ENCODE measurements at regions not wholly inside any gene's neighbourhood (a gene's known extent, or its start where the extent isn't known, plus 50 kb on each side); places are given as distances from the start of the nearest gene placed in this dataset.

- H3K36me3 ChIP-seq = no peaks in the 10 kb centered on the region
- no peaks in the 10 kb centered on the region for H3K9me3 ChIP-seq (replicated peaks)
- no peak for DNase-seq (ENCODE audit: low read depth in 1 of 2, low spot score in 2 of 2)
- H3K4me3 ChIP-seq = no peak overlapping the region
- H3K27ac ChIP-seq = no peak overlapping the region
- H3K4me1 ChIP-seq (replicated peaks) = no peaks in the 10 kb centered on the region
- no peaks in the 10 kb centered on the region; the same call in 1 of the 2 replicates for H3K27me3 ChIP-seq (replicated peaks)
These were observed 414.5 kb upstream of the ADAMTS16 start for GRCh38 chr5:4725594-4725993.

GRCh38 chr5:4730279-4730678 is 409.9 kb upstream of the ADAMTS16 start:
- H3K27me3 ChIP-seq (replicated peaks) = no peaks in the 10 kb centered on the region
- DNase-seq (ENCODE audit: low read depth in 1 of 2, low spot score in 2 of 2) = no peak
- no peak overlapping the region for H3K27ac ChIP-seq
- no peaks in the 10 kb centered on the region for H3K9me3 ChIP-seq (replicated peaks)
- H3K4me3 ChIP-seq = no peak overlapping the region
- H3K4me1 ChIP-seq (replicated peaks) = no peaks in the 10 kb centered on the region
- H3K36me3 ChIP-seq = no peaks in the 10 kb centered on the region

DNA sequence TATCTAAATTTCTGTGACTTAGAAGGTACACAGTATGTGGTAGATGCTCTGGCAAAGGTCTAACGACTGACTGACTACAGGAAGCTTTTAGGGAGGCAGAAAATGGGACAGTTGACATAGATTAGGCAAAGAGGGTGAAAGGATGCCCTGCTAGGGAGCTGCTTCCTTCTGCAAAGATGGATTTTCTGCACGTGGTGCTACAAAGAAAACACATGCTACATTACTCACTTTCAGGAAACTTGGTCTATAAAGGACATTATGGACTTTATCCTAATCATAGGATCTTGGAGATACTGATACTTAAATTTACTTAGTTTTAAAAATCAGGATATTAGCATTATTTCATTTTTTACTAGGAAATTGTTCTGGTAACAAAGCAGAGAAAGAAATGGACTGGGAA is 405.8 kb upstream of the ADAMTS16 start:
- Histone ChIP-seq H3K36me3 (no peaks in the 10 kb centered on the region), H3K9me3 (replicated peaks) (no peaks in the 10 kb centered on the region)

DNA sequence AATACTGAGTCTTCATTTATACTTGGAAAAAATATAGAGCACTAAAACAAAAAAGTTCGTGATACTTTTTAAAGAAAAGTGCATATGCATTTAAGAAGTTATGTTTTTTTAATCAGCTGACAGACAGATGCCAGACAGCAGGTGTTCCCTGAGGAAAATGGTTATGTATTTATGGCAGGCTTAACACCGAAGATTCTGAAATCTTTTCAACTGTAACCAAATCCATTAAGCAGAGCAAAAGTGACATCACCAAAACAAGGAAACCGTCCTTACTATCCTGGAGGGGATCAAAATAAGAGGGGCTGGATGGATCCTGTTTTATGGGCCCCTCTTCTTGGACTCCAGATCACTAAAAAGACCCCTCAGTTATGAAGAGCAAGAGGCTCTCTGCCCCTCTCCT is 404.9 kb upstream of the ADAMTS16 start:
- no peak overlapping the region for H3K27ac ChIP-seq
- no peaks in the 10 kb centered on the region for H3K27me3 ChIP-seq (replicated peaks)
- no peak overlapping the region for H3K4me3 ChIP-seq
- no peak for DNase-seq (ENCODE audit: low read depth in 1 of 2, low spot score in 2 of 2)
- H3K4me1 ChIP-seq (replicated peaks) = no peaks in the 10 kb centered on the region
- no peaks in the 10 kb centered on the region for H3K36me3 ChIP-seq
- H3K9me3 ChIP-seq (replicated peaks) = no peaks in the 10 kb centered on the region

More for the DNA sequence above, 405.8 kb upstream of the ADAMTS16 start:
- H3K4me3 ChIP-seq = no peak overlapping the region
- no peak overlapping the region for H3K27ac ChIP-seq
- DNase-seq (ENCODE audit: low read depth in 1 of 2, low spot score in 2 of 2) = no peak
- H3K27me3 ChIP-seq (replicated peaks) = no peaks in the 10 kb centered on the region
- no peaks in the 10 kb centered on the region for H3K4me1 ChIP-seq (replicated peaks)

DNA sequence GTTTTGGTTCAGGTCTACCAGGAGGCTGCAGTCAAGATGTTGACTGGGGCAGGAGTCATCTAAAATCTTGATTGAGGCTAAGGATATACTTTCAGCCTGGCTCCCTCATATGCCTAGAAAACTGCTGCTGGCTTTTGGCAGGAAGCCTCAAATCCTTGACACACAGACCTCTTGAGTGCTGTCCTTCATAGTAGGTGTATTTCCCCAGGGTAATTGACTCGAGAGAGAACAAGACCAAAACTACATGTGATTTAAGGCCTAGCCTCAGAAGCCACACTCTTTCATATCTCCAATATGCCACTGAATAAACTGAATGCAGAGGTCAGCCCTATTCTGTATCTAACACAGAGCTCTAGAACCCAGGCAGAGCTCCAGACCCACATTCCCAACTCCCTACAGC is 402.3 kb upstream of the ADAMTS16 start:
- no peaks in the 10 kb centered on the region for H3K9me3 ChIP-seq (replicated peaks)
- no peaks in the 10 kb centered on the region for H3K4me1 ChIP-seq (replicated peaks)
- H3K4me3 ChIP-seq = no peak overlapping the region
- no peaks in the 10 kb centered on the region for H3K36me3 ChIP-seq
- no peak for DNase-seq (ENCODE audit: low read depth in 1 of 2, low spot score in 2 of 2)
- no peak overlapping the region for H3K27ac ChIP-seq
- H3K27me3 ChIP-seq (replicated peaks) = no peaks in the 10 kb centered on the region

- H3K27ac ChIP-seq = no peak overlapping the region
- no peaks in the 10 kb centered on the region for H3K36me3 ChIP-seq
- no peaks in the 10 kb centered on the region for H3K4me1 ChIP-seq (replicated peaks)
- H3K4me3 ChIP-seq = no peak overlapping the region
- DNase-seq (ENCODE audit: low read depth in 1 of 2, low spot score in 2 of 2) = no peak
- no peaks in the 10 kb centered on the region for H3K9me3 ChIP-seq (replicated peaks)
- no peaks in the 10 kb centered on the region for H3K27me3 ChIP-seq (replicated peaks)
These were observed 401.8 kb upstream of the ADAMTS16 start for GRCh38 chr5:4738298-4738697.

DNA sequence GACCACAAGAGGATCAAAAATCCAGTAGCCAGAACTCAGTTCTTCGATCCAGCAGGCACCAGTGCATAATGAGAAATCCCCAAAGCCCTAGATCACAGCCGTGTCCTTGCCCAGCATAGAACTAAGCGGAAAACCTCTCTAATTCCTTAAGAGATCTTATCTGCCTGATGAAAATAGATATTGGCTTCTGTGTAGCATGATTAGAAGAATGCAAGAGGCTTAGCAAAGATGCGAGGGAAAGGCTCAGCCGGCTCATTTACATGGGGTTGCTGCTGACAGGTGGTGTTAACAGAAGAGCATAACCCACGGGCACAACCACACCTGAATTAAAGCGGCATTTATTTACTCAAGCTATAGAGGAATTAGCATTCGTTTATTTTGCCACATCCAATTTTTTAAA is 400.0 kb upstream of the ADAMTS16 start:
- no peaks in the 10 kb centered on the region for H3K4me1 ChIP-seq (replicated peaks)
- no peak for DNase-seq (ENCODE audit: low read depth in 1 of 2, low spot score in 2 of 2)
- no peak overlapping the region for H3K4me3 ChIP-seq
- no peaks in the 10 kb centered on the region for H3K36me3 ChIP-seq
- H3K9me3 ChIP-seq (replicated peaks) = no peaks in the 10 kb centered on the region
- H3K27me3 ChIP-seq (replicated peaks) = no peaks in the 10 kb centered on the region
- no peak overlapping the region for H3K27ac ChIP-seq

GRCh38 chr5:4758550-4758949 is 381.6 kb upstream of the ADAMTS16 start:
- Histone ChIP-seq H3K4me3 (no peak overlapping the region), H3K9me3 (replicated peaks) (no peaks in the 10 kb centered on the region), H3K4me1 (replicated peaks) (no peaks in the 10 kb centered on the region), H3K27ac (no peak overlapping the region), H3K36me3 (no peaks in the 10 kb centered on the region), H3K27me3 (replicated peaks) (no peaks in the 10 kb centered on the region)
- no peak for DNase-seq (ENCODE audit: low read depth in 1 of 2, low spot score in 2 of 2)

- H3K4me3 ChIP-seq = no peak overlapping the region
- no peaks in the 10 kb centered on the region for H3K4me1 ChIP-seq (replicated peaks)
- no peak overlapping the region for H3K27ac ChIP-seq
- H3K9me3 ChIP-seq (replicated peaks) = no peaks in the 10 kb centered on the region
- DNase-seq (ENCODE audit: low read depth in 1 of 2, low spot score in 2 of 2) = no peak
- no peaks in the 10 kb centered on the region for H3K27me3 ChIP-seq (replicated peaks)
- H3K36me3 ChIP-seq = no peaks in the 10 kb centered on the region
These were observed 381.1 kb upstream of the ADAMTS16 start for GRCh38 chr5:4758996-4759395.

- Histone ChIP-seq H3K36me3 (no peaks in the 10 kb centered on the region), H3K4me1 (replicated peaks) (no peaks in the 10 kb centered on the region), H3K27ac (no peak overlapping the region), H3K27me3 (replicated peaks) (no peaks in the 10 kb centered on the region), H3K9me3 (replicated peaks) (no peaks in the 10 kb centered on the region), H3K4me3 (no peak overlapping the region)
- no peak for DNase-seq (ENCODE audit: low read depth in 1 of 2, low spot score in 2 of 2)
These were observed 377.8 kb upstream of the ADAMTS16 start for GRCh38 chr5:4762316-4762715.

- Histone ChIP-seq H3K27ac (no peak overlapping the region), H3K27me3 (replicated peaks) (no peaks in the 10 kb centered on the region), H3K36me3 (no peaks in the 10 kb centered on the region), H3K4me1 (replicated peaks) (no peaks in the 10 kb centered on the region), H3K4me3 (no peak overlapping the region), H3K9me3 (replicated peaks) (no peaks in the 10 kb centered on the region)
- no peak for DNase-seq (ENCODE audit: low read depth in 1 of 2, low spot score in 2 of 2)
These were observed 374.7 kb upstream of the ADAMTS16 start for GRCh38 chr5:4765411-4765810.

DNA sequence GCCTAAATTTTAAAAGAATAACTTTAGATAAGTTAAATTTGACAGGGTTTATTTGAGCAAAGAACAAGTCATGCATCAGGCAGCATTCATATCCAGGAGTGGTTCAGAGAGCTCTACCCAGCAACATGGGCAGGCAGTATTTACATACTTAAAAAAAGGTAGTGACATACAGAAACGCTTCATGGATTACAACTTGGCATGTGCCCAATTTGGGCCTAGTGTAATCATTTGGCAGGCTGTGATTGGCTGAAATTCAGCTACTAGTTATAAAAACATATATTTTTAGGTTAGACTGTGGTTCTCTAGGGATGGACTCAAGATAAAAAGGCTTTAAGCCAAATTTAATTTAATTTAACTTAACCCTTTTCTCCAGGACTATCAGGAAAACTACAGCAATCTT is 374.0 kb upstream of the ADAMTS16 start:
- Histone ChIP-seq H3K36me3 (no peaks in the 10 kb centered on the region), H3K4me3 (no peak overlapping the region), H3K9me3 (replicated peaks) (no peaks in the 10 kb centered on the region; the same call in 1 of the 2 replicates), H3K27me3 (replicated peaks) (no peaks in the 10 kb centered on the region), H3K4me1 (replicated peaks) (no peaks in the 10 kb centered on the region), H3K27ac (no peak overlapping the region)
- no peak for DNase-seq (ENCODE audit: low read depth in 1 of 2, low spot score in 2 of 2)

GRCh38 chr5:4772591-4772990 is 367.5 kb upstream of the ADAMTS16 start:
- Histone ChIP-seq H3K4me3 (no peak overlapping the region), H3K36me3 (no peaks in the 10 kb centered on the region), H3K9me3 (replicated peaks) (no peaks in the 10 kb centered on the region; the same call in 1 of the 2 replicates), H3K27me3 (replicated peaks) (no peaks in the 10 kb centered on the region), H3K4me1 (replicated peaks) (no peaks in the 10 kb centered on the region), H3K27ac (no peak overlapping the region)
- DNase-seq (ENCODE audit: low read depth in 1 of 2, low spot score in 2 of 2) = no peak

GRCh38 chr5:4773827-4774317 is 366.3 kb upstream of the ADAMTS16 start:
- Histone ChIP-seq H3K9me3 (replicated peaks) (no peaks in the 10 kb centered on the region; the same call in 1 of the 2 replicates), H3K4me3 (no peak overlapping the region), H3K36me3 (no peaks in the 10 kb centered on the region), H3K27me3 (replicated peaks) (no peaks in the 10 kb centered on the region), H3K27ac (no peak overlapping the region), H3K4me1 (replicated peaks) (no peaks in the 10 kb centered on the region)
- DNase-seq (ENCODE audit: low read depth in 1 of 2, low spot score in 2 of 2) = no peak

GRCh38 chr5:4777435-4777834 is 362.7 kb upstream of the ADAMTS16 start:
- Histone ChIP-seq H3K9me3 (replicated peaks) (no peaks in the 10 kb centered on the region), H3K27ac (no peak overlapping the region), H3K4me1 (replicated peaks) (no peaks in the 10 kb centered on the region), H3K4me3 (no peak overlapping the region), H3K27me3 (replicated peaks) (no peaks in the 10 kb centered on the region), H3K36me3 (no peaks in the 10 kb centered on the region)
- no peak for DNase-seq (ENCODE audit: low read depth in 1 of 2, low spot score in 2 of 2)
